Prostate gland (tissue), 2 donors: ENCODE measurements at regions not wholly inside any gene's neighbourhood (a gene's known extent, or its start where the extent isn't known, plus 50 kb on each side); places are given as distances from the start of the nearest gene placed in this dataset.

ENCODE experiments used
- DNase-seq: peaks from one replicate; pipeline ENCODE4 v3.0.0-alpha.2; 2019; ENCODE audit warnings: low spot score
- H3K27ac ChIP-seq, 2 donors: fragments of 200-600 bp; sonication (generic); 2 replicates each; pipeline ENCODE4 v1.5.1; 2017 to 2019
- H3K27me3 ChIP-seq: fragments of 200-600 bp; sonication (generic); replicated peaks from 2 replicates; pipeline ENCODE4 v1.5.1; 2019; ENCODE audit not compliant: insufficient read depth
- H3K36me3 ChIP-seq, 2 donors: fragments of 200-600 bp; sonication (generic); 1 replicate in 1 of 2; 2 replicates in 1 of 2; pipeline versions ENCODE4 v1.5.1 to v1.8.1; 2017 to 2019
- H3K4me1 ChIP-seq: fragments of 200-600 bp; sonication (generic); replicated peaks from 2 replicates; pipeline ENCODE4 v1.5.1; 2019
- H3K4me3 ChIP-seq, 2 donors: fragments of 200-600 bp; sonication (generic); 2 replicates each; pipeline ENCODE4 v1.5.1; 2017 to 2019
- H3K9me3 ChIP-seq: fragments of 200-600 bp; sonication (generic); 2 replicates; pipeline ENCODE4 v1.5.1; 2017
- POLR2A ChIP-seq: fragments of 450-650 bp; IDR thresholded peaks from one replicate; pipeline ENCODE4 v1.6.1; 2016; ENCODE audit warnings: antibody characterized with exemption, mild to moderate bottlenecking
- POLR2AphosphoS5 ChIP-seq: sonication (generic); formaldehyde crosslinking; IDR thresholded peaks from one replicate; pipeline ENCODE4 v1.6.1; 2017; ENCODE audit warnings: antibody characterized with exemption
- WGBS: methylation state at CpG from one replicate; pipeline ENCODE4 v1.1.5; 2018; 5-methylcytosine and 5-hydroxymethylcytosine counted together
- intact Hi-C: fragments of 100-400 bp; cut with DNase I; formaldehyde crosslinking; loops from one replicate; pipeline ENCODE4 v1.14.2; 2022
- TF ChIP-seq, protein P1 (sequence below), 4 experiments: fragments of 200-600 bp in 2 of 4; fragments of 450-650 bp in 2 of 4; sonication (generic) in 2 of 4; IDR thresholded peaks; 1 replicate in 3 of 4; 2 replicates in 1 of 4; pipeline ENCODE4 v1.5.1; 2016 to 2019; ENCODE audit warnings: antibody characterized with exemption in 4 of 4, mild to moderate bottlenecking in 2 of 4, moderate library complexity in 2 of 4

DNA sequence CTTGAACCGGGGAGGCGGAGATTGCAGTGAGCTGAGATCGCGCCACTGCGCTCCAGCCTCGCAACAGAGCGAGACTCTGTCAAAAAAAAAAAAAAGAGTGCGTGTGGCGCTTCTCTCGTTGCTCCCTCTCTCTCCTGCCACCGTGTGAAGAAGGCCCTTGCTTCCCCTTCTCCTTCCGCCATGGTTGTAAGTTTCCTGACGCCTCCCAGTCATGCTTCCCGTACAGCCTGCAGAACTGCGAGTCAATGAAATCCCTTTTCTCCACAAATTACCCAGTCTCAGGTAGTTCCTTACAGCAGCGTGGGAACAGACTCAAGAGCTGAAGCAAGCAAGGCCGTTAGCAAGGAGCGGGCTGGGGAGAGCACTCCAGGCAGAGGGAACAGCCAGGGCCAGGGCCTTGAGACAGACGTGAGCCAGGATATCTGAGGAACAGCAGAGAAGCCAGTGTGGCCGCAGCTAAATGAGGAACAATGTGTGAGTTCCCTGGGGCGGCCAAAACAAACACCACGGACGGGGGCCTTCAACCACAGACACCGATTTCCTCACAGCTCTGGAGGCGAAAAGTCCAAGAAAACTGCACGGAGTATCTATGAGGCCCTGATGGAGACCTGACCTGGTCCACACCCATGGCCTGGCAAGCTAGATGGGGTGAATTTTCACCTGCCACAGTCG lies 54.2 kb upstream of the ETS2 start:
- intact Hi-C loops: loop anchor here (10.0 kb wide), 2 partner anchors 143 to 173 kb away; no protein-coding TSS in a partner anchor
- Histone ChIP-seq H3K36me3 (no peaks in the 10 kb centered on the region), H3K27me3 (no peaks in the 10 kb centered on the region), H3K4me3 (no peak overlapping the region), H3K9me3 (no peaks in the 10 kb centered on the region), H3K27ac (peak overlapping the region; percentile 74 to 78), H3K4me1 (no peaks in the 10 kb centered on the region)
- TF ChIP-seq, protein P1, sequence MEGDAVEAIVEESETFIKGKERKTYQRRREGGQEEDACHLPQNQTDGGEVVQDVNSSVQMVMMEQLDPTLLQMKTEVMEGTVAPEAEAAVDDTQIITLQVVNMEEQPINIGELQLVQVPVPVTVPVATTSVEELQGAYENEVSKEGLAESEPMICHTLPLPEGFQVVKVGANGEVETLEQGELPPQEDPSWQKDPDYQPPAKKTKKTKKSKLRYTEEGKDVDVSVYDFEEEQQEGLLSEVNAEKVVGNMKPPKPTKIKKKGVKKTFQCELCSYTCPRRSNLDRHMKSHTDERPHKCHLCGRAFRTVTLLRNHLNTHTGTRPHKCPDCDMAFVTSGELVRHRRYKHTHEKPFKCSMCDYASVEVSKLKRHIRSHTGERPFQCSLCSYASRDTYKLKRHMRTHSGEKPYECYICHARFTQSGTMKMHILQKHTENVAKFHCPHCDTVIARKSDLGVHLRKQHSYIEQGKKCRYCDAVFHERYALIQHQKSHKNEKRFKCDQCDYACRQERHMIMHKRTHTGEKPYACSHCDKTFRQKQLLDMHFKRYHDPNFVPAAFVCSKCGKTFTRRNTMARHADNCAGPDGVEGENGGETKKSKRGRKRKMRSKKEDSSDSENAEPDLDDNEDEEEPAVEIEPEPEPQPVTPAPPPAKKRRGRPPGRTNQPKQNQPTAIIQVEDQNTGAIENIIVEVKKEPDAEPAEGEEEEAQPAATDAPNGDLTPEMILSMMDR (IDR thresholded peaks at IDR 0.05): no peak
- no peak for DNase-seq
- 75% methylated on average over 27 of the region's 27 CpGs for WGBS

DNA sequence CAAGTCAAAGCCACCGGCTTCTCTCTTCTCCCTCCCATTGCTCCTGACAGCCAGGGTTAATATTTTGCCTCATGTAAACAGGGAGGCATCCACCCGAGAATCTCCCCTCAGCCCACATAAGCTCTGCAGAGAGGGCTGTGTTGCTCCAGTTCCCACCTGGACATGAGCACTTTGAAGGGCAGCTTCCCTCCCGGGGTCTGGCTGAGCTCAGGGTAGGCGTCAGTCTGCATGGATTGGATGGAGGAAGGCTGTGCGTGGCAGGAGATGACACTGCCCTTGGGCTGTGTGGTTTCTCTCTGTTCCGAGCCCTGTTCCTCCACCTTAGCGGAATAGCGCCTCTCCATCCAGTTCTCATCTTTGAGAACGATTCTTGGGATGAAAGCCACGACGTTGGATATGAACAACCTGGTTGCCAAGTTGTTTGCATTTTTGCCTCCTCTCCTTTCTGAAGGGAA lies 53.7 kb upstream of the ETS2 start:
- intact Hi-C loops: loop anchor here (10.0 kb wide), 2 partner anchors 143 to 173 kb away; no protein-coding TSS in a partner anchor
- Histone ChIP-seq H3K36me3 (no peaks in the 10 kb centered on the region), H3K27me3 (no peaks in the 10 kb centered on the region), H3K4me3 (no peak overlapping the region), H3K4me1 (no peaks in the 10 kb centered on the region), H3K9me3 (no peaks in the 10 kb centered on the region), H3K27ac (peak overlapping the region; percentile 74 to 78)
- 59% methylated on average over 11 of the region's 11 CpGs for WGBS
- DNase-seq: no peak
- TF ChIP-seq POLR2AphosphoS5: no peak
- TF ChIP-seq, protein P1 (IDR thresholded peaks at IDR 0.05): no peak
- TF ChIP-seq POLR2A: no peak

DNA sequence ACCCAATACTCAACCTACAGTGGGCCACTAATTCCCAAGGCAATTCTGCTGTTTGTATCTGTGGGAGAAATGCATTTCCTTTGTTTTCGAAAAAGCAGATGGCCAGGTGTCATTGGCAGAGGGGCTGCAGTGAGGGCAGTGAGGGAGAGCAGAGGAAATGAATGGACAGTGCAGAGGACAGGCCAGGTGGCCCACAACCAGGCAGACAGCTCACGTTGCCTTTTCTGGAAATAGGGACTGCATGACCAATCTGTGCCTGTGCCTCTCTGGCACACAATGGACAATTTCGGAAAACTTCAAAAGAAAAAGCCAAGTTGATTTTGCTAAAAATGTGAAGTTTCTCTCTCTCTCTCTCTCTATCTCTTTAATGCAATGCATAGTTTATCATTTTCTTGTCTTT lies 52.6 kb upstream of the ETS2 start:
- H3K27ac ChIP-seq: peak overlapping the region; percentile 74 to 78
- TF ChIP-seq, protein P1 (IDR thresholded peaks at IDR 0.05): no peak
- no peak for TF ChIP-seq POLR2AphosphoS5
- no peak for TF ChIP-seq POLR2A
- DNase-seq: no peak
- H3K4me1 ChIP-seq: no peaks in the 10 kb centered on the region
- 41% methylated on average over 3 of the region's 3 CpGs for WGBS
- H3K36me3 ChIP-seq: no peaks in the 10 kb centered on the region
- intact Hi-C loops: loop anchor here (10.0 kb wide), 2 partner anchors 142 to 172 kb away; no protein-coding TSS in a partner anchor
- no peaks in the 10 kb centered on the region for H3K27me3 ChIP-seq
- no peak overlapping the region for H3K4me3 ChIP-seq
- no peaks in the 10 kb centered on the region for H3K9me3 ChIP-seq

DNA sequence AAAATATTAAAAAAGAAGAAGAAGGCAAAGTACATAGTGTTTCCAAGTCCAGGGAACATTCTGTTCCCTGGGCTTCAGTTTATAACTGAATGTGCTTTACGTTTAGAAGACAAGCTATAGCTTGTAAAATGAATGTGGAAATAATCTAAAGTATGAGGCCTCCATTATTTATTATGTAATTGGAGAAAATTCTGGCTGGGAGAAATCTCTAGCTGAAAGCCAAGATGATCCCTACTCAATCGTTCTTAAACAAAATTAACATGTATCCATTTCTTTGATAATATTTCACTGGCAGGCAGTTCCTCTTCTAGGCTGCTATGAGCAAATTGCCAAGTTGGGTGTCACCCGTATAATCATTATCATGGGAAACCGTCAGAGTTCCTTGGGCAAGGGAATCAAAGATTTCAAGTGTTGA lies 52.2 kb upstream of the ETS2 start:
- Histone ChIP-seq H3K9me3 (no peaks in the 10 kb centered on the region), H3K27ac (peak overlapping the region; percentile 74 to 78), H3K4me3 (no peak overlapping the region), H3K27me3 (no peaks in the 10 kb centered on the region), H3K36me3 (no peaks in the 10 kb centered on the region), H3K4me1 (no peaks in the 10 kb centered on the region)
- TF ChIP-seq POLR2A (no peak), POLR2AphosphoS5 (peak; percentile 84)
- TF ChIP-seq, protein P1 (IDR thresholded peaks at IDR 0.05): no peak
- WGBS: 8% methylated on average over 4 of the region's 4 CpGs
- intact Hi-C loops: loop anchor here (10.0 kb wide), 2 partner anchors 141 to 171 kb away; no protein-coding TSS in a partner anchor
- no peak for DNase-seq
